Natural killer cell (primary cell): ENCODE measurements at regions not wholly inside any gene's neighbourhood (a gene's known extent, or its start where the extent isn't known, plus 50 kb on each side); places are given as distances from the start of the nearest gene placed in this dataset.

Experiments used
- ATAC-seq, 3 donors: fragments of 150-1000 bp in 2 of 3; fragments of 200-7000 bp in 1 of 3; cut with Tn5 transposase; 1 replicate in 1 of 3; 2 replicates in 2 of 3; pipeline ENCODE4 v1.10.0; 2021; ENCODE audit warnings: mild to moderate bottlenecking in 2 of 3, moderate library complexity in 2 of 3
- DNase-seq, 2 donors: peaks; one replicate each; pipeline versions ENCODE4 v3.0.0 to v3.0.0-alpha.2; 2013 to 2021; ENCODE audit warnings: mixed read lengths in 1 of 2
- H3K27ac ChIP-seq: one replicate; pipeline ENCODE4 v1.5.1; 2013; ENCODE audit warnings: mild to moderate bottlenecking, low read length
- H3K27me3 ChIP-seq: one replicate; pipeline ENCODE4 v1.6.1; 2013; ENCODE audit warnings: low read length; ENCODE audit not compliant: control insufficient read depth, insufficient read depth
- H3K36me3 ChIP-seq: one replicate; pipeline ENCODE4 v1.6.1; 2013; ENCODE audit warnings: low read length; ENCODE audit not compliant: control insufficient read depth, insufficient read depth
- H3K4me1 ChIP-seq: one replicate; pipeline ENCODE4 v1.6.1; 2013; ENCODE audit warnings: low read length; ENCODE audit not compliant: control insufficient read depth, insufficient read depth
- H3K4me3 ChIP-seq: one replicate; pipeline ENCODE4 v1.5.1; 2013; ENCODE audit warnings: low read length
- H3K9me3 ChIP-seq: one replicate; pipeline ENCODE4 v1.6.1; 2013; ENCODE audit warnings: low read length; ENCODE audit not compliant: control insufficient read depth, insufficient read depth
- H3K27ac Mint-ChIP-seq, 2 donors: one replicate each; pipeline ENCODE4 v1.8.0; 2022; ENCODE audit warnings: mild to moderate bottlenecking in 2 of 2, mixed read lengths in 2 of 2, moderate library complexity in 1 of 2
- H3K27me3 Mint-ChIP-seq, 2 donors: one replicate each; pipeline ENCODE4 v1.8.0; 2022; ENCODE audit warnings: low read depth in 2 of 2, mixed read lengths in 2 of 2
- H3K36me3 Mint-ChIP-seq: one replicate; pipeline ENCODE4 v1.8.0; 2022; ENCODE audit warnings: mixed read lengths
- H3K4me1 Mint-ChIP-seq, 2 donors: one replicate each; pipeline ENCODE4 v1.8.0; 2022; ENCODE audit warnings: mixed read lengths in 2 of 2
- H3K4me3 Mint-ChIP-seq: one replicate; pipeline ENCODE4 v1.8.0; 2022; ENCODE audit warnings: mild to moderate bottlenecking, moderate library complexity, mixed read lengths
- H3K9me3 Mint-ChIP-seq, 2 donors: one replicate each; pipeline ENCODE4 v1.8.0; 2022; ENCODE audit warnings: mixed read lengths in 2 of 2
- CTCF ChIP-seq: fragments of 200-600 bp; IDR thresholded peaks from one replicate; pipeline ENCODE4 v1.8.0; 2022; ENCODE audit warnings: antibody characterized with exemption
- WGBS: methylation state at CpG from one replicate; pipeline ENCODE4 v1.1.7; 2013; ENCODE audit warnings: missing lambda C conversion rate; ENCODE audit not compliant: insufficient coverage; 5-methylcytosine and 5-hydroxymethylcytosine counted together
- intact Hi-C: fragments of 100-400 bp; cut with micrococcal nuclease; formaldehyde crosslinking; loops from one replicate; pipeline ENCODE4 v1.14.2; 2022

GRCh38 chr6:138028893-138029292 is 78.3 kb downstream of the PERP start:
- DNase-seq = no peak
- H3K4me1 Mint-ChIP-seq = no peaks in the 10 kb centered on the region
- Histone ChIP-seq H3K4me1 (no peaks in the 10 kb centered on the region), H3K4me3 (no peak overlapping the region), H3K27me3 (no peaks in the 10 kb centered on the region), H3K9me3 (no peaks in the 10 kb centered on the region), H3K36me3 (no peaks in the 10 kb centered on the region), H3K27ac (no peak overlapping the region)
- no peak for TF ChIP-seq CTCF
- intact Hi-C loops = no loop called here
- H3K27ac Mint-ChIP-seq = no peak overlapping the region
- peaks cover 17 to 31% of the 10 kb centered on the region in 2 donors for H3K27me3 Mint-ChIP-seq
- no peak overlapping the region for H3K4me3 Mint-ChIP-seq
- no peak for ATAC-seq
- 87% methylated on average over 6 of the region's 6 CpGs for WGBS
- no peaks in the 10 kb centered on the region for H3K36me3 Mint-ChIP-seq
- H3K9me3 Mint-ChIP-seq = no peaks in the 10 kb centered on the region

DNA sequence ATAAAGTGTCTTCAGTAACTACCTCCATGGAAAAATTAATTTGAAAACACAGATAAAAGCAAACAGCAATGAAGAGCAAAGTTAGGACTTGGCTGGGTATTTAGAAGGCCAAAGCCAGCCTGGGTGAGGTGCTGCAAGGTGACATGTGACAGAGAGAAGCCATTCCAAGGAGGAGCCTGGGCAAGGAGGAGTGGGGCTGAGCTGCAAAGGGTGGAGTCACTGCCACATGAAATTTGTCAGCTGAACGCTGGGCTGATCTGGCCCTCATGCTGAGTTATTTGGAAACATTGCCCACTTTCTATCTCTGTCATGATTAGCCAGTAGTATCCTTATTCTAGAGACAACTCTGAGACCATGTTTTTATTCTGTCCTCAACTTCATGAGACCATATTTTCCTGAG is 76.3 kb downstream of the PERP start:
- H3K4me3 ChIP-seq = no peak overlapping the region
- no peak overlapping the region for H3K27ac ChIP-seq
- ATAC-seq (no peak), DNase-seq (no peak)
- Mint-ChIP-seq H3K27ac (no peak overlapping the region), H3K4me3 (no peak overlapping the region), H3K9me3 (no peaks in the 10 kb centered on the region), H3K27me3 (peaks cover 22 to 33% of the 10 kb centered on the region in 2 donors), H3K36me3 (no peaks in the 10 kb centered on the region), H3K4me1 (no peaks in the 10 kb centered on the region)
- no peaks in the 10 kb centered on the region for H3K36me3 ChIP-seq
- no peaks in the 10 kb centered on the region for H3K4me1 ChIP-seq
- 77% methylated on average over 1 of the region's 1 CpG for WGBS
- intact Hi-C loops = no loop called here
- H3K9me3 ChIP-seq = no peaks in the 10 kb centered on the region
- no peaks in the 10 kb centered on the region for H3K27me3 ChIP-seq
- TF ChIP-seq CTCF = no peak

DNA sequence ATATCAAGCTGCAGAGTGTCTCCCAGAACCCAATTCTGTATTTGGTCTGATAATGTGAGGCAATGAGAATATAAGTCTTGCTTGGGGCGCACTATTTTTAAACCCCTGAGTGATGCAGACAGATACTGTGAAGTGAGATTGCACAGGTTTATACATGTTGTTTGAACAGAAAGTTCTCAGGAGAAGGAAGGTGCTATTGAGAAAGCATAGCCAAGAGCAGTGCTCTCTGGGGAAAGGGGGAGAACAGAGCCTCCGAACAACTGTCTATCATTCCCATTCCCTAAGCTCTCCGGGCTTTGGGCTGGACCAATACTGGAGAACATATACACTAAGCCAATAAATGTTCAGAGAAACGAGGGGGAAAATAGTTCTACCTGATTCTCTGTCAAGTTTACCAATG is 75.8 kb downstream of the PERP start:
- H3K4me3 ChIP-seq = no peak overlapping the region
- H3K4me1 Mint-ChIP-seq = no peaks in the 10 kb centered on the region
- H3K27ac Mint-ChIP-seq = no peak overlapping the region
- DNase-seq (no peak), ATAC-seq (no peak)
- no peak overlapping the region for H3K4me3 Mint-ChIP-seq
- no peaks in the 10 kb centered on the region for H3K9me3 ChIP-seq
- no peak overlapping the region for H3K27ac ChIP-seq
- no peak for TF ChIP-seq CTCF
- intact Hi-C loops = no loop called here
- no peaks in the 10 kb centered on the region for H3K4me1 ChIP-seq
- H3K36me3 Mint-ChIP-seq = no peaks in the 10 kb centered on the region
- H3K36me3 ChIP-seq = no peaks in the 10 kb centered on the region
- 70% methylated on average over 3 of the region's 4 CpGs for WGBS
- no peaks in the 10 kb centered on the region for H3K27me3 ChIP-seq
- peaks cover 22 to 33% of the 10 kb centered on the region in 2 donors for H3K27me3 Mint-ChIP-seq
- no peaks in the 10 kb centered on the region for H3K9me3 Mint-ChIP-seq

DNA sequence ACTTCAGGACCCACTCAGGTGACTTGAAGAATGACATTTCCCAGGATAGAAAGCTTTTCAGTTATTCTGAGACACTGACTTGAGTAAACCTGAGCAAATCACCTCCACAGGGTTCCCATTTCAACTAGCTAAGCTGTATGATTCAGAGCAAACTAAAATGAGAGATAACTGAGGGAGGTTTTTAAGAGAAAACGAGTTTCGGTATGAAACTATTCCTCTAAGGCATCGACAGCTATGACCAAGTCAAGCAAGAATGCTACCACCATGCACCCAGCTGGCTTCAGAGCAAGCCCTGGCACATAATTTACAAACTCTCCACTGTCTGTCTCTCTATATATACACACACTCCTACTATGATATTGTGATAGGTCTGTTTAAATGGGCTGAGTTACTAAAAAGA is 75.4 kb downstream of the PERP start:
- ATAC-seq = no peak
- Mint-ChIP-seq H3K4me3 (no peak overlapping the region), H3K9me3 (no peaks in the 10 kb centered on the region), H3K27ac (no peak overlapping the region), H3K36me3 (no peaks in the 10 kb centered on the region), H3K4me1 (no peaks in the 10 kb centered on the region), H3K27me3 (peaks cover 22 to 33% of the 10 kb centered on the region in 2 donors)
- Histone ChIP-seq H3K9me3 (no peaks in the 10 kb centered on the region), H3K27ac (no peak overlapping the region), H3K27me3 (no peaks in the 10 kb centered on the region), H3K4me1 (no peaks in the 10 kb centered on the region), H3K36me3 (no peaks in the 10 kb centered on the region), H3K4me3 (no peak overlapping the region)
- intact Hi-C loops = no loop called here
- 61% methylated on average over 3 of the region's 3 CpGs for WGBS
- no peak for TF ChIP-seq CTCF
- DNase-seq = no peak
